Stimulated activated CD8-positive, alpha-beta memory T cell treated with anti-CD3 and anti-CD28 coated beads, Interleukin-15, amount 100 ng/mL, for 1 hour (primary cell): ENCODE measurements at regions not wholly inside any gene's neighbourhood (a gene's known extent, or its start where the extent isn't known, plus 50 kb on each side); places are given as distances from the start of the nearest gene placed in this dataset.

ENCODE experiments used
- DNase-seq: peaks from one replicate; pipeline ENCODE4 v3.0.0-alpha.2; 2020; ENCODE audit warnings: low read depth

DNA sequence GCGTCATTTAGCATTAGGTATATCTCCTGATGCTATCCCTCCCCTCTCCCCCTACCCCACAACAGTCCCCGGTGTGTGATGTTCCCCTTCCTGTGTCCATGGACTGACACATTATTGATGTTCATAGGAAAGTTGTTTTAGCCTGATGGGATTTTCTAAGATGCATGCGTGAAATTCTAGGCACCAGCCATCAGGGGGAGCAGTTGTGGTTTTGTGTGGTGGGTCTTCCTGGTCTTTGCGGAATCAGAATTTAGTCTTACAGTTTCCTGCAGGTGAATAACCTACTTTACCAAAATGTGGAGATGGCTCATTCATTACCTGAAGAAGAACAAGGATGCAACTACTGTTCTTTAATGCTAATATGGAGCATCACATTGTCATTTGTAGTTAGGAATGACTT, 455.0 kb upstream of the THBS1 start:
- DNase-seq, result no peak

DNA sequence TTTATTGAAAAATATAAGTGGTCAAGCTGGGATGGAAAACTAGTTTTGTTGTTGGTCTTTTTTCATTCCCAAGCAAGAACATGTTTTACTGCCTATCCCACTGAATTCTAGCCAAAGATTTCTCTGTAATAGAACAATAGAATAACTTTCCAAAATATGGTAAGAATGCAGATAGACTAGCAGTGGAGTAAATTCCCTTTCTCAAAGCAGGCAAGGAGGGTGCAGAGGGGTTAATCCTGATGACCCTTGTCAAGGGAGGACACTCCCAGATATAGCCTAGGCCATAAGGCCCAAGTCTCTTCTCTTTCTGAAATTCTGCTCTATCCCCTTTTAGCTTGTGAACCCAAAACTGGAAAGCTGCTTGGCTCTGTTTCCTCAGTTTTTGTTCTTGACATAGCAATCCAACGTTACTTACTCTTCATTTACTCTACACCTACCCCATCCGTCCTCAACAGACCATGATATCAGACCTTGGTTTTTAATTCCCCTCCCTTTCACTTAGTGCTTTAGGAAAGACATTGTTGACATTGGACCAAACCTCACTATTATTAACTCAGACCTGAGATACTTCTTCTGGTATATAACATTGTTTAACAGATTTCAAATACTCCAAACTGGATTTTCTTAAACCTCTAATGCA, 453.6 kb upstream of the THBS1 start:
- no peak for DNase-seq

DNA sequence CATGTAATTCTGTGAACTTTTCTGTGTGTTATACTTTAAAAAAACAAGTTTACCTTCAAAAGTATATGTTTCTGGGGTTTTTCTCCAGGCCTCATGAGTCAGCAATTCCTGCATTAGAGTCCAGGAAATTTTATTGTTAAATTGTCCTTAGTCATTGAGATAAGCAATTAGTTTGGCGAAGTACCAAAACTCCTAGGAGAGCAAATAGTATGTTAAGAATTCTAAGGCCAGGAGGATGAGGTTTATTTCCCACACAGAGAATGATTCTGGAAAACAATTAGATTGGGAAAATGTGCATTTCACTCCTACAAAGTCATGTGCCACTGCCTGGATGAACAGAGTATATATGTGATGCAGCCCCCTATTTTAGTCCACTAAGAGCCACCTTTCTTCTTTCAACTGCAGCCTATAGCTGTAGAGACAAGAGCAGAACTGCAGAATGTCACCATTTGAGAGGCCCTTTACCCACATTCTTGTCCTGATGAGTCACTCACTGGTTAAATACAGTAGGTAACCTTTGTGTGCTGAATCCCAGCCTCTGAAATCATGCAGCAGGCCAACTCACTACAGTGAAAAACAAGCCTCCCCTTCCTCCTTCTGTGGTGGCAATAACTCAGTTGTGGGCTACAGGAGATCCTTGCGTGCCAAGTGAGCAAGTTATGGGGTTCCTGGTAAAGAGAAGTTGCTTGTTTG, 452.8 kb upstream of the THBS1 start:
- no peak for DNase-seq

DNA sequence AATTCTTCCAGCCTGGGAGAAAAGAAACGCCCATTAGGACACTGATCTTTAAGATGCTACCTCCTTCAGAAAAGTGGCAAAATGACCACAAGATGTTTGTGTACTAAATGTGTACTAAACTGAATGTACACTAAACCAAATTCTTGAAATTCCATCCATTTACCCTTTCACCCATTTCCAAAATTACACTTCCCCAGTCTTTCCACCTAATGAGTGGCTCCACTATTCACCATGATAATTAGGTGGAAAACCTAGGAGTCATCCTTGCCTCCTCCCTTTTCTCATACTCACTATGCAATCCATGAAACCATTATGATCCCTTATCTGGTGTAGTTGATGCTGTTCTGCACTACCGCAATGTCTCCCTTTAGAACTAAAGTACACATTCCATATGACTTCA, 452.1 kb upstream of the THBS1 start:
- no peak for DNase-seq

DNA sequence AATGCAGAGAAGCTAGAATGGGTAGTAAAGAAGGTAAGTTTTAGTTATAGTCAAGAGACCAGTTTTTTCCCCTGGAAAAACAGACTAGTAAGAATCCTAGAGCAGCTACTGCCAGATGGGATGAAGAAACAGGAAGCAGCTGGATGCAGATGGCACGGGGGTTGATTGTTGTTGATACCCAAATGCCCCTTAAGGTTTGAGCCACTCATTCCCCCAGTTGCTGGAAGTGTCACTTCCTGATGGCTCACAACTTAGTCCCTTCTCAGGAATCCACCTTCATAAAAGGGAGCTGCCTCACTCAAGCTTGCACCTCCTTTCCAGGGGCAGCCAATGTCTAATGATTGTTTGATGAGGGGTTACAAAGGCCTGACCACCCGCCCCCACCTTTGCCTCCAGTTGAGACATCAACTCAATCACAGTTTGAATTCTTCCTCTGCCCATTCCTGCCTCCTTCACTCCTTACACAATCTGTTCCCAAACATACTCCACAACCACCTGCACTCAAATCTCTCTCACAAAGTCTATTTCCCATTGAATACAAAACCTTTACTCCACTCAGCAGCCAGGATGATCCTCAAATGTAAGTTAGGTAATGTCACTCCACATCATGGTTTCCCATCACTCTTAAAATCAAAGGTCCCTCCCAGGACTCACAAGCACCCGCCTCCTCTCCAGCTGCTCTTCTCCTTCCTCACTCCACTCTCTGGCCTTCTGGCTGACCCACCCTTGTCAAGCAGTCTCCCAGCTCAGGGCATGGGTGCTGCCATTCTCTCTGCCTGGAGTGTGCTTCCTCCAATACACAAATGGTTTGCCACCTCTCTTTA, 450.1 kb upstream of the THBS1 start:
- DNase-seq, result no peak

DNA sequence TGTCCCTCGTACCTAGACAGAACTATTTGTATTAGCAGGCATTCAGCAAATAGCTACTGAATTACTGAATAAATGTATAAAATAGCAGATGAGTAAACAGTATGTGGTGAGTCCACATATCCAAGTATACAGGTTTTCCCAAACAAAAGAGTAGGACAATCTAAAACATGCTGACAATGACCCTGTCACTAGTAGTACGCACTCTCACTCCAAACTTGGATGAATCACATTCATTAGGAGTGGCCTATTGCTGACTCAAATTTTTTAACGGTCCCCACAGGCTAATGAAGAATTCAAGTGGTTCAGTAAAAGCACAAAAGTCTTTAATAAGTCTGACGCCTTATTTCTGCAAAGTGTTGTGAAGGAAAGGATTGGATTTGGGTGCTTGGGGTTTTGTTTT, 449.3 kb upstream of the THBS1 start:
- DNase-seq, result no peak

DNA sequence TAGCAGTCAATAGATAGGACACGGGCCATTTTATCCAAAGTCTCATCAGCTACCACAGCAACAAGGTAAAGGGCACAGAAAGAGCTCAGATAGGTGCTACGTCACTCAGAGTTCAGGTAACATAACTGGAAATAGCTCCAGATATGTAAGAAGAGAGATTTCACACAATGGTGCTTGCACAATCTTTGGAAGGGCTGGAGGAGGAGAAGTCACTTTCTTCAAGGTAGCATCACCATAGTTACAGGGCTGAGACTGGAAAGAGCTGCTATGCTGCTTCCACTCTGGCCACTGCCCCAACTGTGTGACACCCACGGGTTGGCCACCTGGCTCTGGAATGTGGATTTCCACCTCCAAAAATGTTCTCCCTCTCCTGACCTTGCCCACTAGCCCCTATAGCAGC, 448.8 kb upstream of the THBS1 start:
- DNase-seq, result no peak

DNA sequence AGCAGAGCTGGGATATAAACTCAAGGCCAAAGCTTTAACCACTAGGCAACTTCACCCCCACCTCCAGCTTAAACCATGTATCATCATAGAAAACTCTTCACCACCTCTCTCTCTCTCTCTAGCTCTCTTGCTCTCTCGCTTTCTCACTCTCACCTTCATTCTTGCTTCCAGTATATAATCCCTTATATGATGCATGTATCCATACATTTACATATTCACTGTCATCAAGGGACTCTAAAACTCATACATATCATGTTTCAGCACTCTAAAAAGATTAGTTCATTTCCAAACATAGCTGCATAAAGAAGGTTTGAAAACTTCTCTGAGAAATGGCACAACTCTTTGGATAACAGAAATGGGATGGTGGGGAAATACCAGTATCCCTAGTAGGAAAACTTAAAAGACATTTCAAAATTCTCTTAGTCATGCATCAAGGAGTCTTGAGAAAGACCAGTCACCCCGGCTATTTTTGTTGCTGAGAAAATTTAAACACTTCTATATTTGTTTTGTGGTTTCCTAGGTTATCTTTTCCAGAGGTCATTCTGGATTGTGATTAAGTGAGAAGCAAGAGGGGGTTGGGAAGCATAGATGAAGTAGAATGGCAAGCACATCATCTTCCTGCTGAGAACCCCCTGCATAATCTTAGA, 447.8 kb upstream of the THBS1 start:
- no peak for DNase-seq

DNA sequence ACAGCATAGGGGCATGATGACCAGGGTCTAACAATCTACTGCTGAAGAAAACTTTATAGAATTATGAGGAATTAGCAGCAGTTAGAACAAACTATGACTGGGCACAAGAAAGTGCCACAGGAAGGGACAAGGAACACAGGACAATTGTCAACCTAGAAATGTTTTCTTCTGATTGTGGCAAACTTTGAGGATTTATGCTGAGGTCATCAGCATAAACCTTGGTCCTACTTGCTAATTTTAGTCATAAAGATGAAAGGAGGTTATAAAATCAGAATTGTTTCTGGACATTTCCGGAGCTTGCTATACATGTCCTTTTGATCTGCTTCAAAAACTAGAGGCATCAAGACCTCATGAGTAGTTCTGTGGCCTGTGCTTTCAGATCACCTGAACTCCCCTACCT, 446.6 kb upstream of the THBS1 start:
- DNase-seq, result no peak

DNA sequence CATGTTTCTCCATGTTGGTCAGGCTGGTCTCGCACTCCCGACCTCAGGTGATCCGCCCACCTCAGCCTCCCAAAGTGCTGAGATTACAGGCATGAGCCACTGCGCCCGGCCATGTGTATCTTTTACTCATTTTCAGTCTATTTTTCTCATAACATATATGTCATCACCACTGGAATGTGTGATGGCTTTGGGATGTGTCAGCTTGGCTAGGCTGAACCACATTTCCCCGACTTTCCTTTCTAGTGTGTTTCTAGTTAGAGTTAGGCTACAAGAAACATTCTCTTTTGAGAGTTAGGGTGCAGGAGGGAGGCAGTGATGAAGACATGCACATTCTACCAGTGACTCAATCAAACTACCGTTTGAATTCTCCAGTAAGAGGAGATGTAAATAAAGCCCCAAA, 444.9 kb upstream of the THBS1 start:
- no peak for DNase-seq

DNA sequence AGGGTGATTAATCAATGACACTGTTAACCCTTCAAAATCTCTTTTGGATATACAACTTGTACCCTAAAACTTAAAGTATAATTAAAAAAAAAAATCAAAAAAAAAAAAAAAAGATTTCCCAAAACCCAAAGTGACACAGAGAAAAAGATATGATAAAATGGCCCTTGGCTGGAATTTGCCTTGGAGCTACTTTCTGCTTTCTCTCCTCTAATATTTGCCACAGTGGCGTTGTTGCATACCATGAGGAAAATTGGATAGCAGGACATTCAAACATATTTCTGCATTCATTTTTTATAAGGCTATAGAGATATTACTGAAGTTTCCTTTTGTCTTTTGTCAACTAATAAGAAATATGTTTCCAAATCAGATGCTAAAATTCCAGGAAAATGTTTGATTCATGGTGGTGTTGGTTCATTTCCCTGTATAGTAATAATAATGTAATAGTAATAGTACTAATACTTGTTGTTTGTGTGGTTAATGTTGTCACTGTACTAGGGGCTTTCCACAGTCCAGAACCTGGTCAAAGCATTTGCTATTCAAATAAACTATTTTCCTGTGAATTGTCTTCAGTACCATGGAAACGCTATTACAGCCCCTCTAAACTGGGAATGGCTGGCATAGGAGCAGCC, 441.3 kb upstream of the THBS1 start:
- DNase-seq, result no peak

DNA sequence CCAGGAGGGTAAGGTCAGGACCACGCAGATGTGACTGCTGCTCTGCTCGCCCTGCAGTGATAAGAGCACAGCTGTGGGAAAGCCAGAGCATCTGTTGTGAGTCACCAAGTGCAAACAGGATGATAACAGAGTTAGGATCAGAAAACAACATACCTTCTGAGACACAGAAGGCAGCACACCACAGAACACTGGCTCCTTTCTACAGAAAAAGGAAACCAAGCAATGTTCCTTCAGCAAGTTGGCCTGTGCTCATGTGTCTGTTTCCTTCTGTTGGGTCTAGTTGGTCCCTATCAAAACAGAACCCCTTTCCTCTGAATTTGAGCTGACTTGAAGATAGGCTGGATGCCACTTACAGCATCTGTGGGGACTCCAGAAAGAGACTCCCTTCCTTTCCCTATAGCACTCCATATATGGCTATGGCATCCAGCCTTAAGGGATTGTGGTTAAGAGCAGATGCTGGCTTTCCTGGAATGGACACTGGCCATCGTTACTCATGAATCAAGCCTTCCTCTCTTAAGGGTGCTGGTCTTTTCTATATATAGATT, 440.7 kb upstream of the THBS1 start:
- no peak for DNase-seq

DNA sequence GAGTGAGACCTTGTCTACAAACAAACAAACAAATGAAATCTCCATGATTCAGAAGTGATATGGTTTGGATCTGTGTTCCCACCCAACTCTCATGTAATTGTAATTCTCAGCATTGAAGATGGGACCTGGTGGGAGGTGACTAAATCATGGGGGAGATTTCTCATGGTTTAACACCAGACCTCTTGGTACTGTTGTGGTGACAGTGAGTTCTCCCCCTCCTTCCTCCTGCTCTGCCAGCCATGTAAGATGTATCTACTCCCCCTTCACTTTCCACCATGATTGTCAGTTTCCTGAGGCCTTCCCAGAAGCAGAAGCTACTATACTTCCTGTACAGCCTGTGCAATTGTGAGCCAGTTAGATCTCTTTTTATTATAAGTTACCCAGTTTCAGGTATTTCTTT, 438.4 kb upstream of the THBS1 start:
- DNase-seq, result no peak

DNA sequence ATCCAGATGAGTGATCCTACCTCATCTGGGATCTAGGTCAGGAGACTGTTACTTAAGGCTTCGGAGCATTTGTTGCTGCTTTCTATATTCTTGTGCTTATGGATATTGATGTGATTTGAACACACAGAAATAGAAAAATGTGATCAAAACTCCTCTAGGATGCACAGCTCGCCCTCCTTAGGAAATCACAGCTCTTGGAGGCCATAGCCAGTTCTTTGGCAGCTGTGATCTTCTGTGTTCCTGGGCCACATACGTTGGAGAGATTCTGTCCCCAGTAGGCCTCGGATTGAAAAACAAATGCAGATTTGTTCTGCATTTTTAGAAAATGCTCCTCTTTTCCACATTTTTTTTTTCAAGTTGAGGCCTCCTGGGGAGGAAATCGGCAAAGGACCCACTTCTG, 437.4 kb upstream of the THBS1 start:
- no peak for DNase-seq

DNA sequence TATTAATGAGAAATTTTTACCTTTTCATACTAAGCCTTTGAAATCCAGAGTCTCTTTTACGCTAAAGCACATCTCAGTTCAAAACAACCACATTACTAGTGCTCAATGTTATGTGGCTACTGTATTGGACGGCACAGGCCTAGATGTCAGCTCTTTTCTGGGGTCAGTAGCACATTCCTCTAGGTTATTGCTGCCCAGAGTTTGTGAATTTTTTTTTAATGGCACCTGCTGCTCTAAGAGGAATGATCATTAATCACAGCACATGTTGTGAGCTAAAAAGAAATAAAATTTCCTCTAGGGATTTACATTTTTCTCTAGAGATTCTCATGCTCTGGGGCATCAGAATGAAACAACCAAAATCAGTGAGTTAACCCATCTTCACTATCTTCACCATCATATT, 436.8 kb upstream of the THBS1 start:
- DNase-seq, result no peak

DNA sequence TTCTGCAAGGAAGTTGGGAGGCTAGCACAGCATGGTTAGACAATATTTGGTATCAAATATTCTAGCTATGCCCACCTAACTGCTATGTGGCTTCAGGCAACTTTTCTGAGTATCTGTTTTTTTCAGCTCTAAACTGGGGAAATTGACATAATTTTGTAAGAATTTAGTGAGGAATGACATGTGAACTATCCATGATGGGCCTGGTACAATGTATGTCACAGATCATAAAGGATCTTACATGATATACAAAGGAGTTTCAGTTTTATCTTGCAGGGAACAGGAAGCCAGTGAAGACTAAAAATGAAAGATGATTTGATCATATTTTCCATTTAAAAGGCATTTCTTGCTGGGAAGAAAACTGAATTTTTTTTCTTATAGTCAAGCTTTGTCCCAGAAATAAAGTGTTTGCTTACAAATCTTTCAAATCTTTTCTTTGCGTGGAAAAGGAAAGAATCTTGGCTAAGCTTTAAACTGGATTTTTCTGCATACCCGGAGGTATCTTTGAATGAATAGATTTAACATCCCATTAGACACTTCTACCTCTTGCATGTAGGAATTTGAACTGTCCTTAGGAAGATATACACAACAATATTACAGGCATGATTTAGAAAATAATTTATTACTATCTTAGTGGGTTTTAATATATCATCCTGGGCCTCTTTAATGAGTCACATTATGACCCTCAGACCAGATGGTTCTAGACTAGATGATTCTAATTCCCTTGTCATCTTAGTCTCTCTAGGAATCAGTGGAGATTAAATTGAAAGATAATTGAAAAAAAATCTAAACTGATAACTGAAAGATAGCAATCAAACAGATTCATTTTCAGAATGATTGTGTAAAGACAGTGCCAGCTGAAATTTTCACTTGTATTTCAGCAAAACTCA, 436.0 kb upstream of the THBS1 start:
- no peak for DNase-seq

DNA sequence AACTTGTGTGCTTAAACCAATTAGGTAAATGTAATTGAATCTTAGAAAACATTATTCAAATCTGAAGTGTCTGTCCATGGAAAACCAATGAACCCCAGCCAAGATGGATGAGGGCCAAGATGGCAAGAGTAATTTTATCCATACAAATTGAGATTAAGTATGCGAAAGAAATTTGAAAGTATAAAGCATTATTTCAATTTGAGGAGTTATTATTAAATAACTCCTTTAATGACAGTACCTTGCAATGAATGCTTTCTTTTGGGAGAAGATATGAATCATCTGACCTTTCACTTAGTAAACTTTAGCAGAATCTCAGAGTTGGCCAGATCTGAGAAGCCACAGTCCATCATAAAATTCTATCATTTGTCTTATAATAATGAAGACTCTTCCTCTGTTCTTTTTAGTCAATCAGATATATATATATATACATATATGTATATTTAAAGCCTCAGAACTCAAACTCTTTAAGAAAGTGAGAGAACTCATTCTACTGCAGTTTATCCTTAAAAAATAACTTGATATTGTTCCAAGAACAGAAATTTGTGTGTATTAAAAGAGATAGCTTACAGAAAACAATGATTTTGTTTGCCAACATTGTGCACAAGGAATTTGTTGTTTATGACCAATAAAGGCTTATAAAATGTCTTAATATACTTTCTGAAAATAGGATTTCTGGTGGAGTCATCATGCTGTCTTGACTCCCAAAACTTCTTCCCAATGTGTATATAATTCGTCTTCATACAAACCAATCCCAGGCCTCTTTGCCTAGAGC, 434.8 kb upstream of the THBS1 start:
- no peak for DNase-seq

DNA sequence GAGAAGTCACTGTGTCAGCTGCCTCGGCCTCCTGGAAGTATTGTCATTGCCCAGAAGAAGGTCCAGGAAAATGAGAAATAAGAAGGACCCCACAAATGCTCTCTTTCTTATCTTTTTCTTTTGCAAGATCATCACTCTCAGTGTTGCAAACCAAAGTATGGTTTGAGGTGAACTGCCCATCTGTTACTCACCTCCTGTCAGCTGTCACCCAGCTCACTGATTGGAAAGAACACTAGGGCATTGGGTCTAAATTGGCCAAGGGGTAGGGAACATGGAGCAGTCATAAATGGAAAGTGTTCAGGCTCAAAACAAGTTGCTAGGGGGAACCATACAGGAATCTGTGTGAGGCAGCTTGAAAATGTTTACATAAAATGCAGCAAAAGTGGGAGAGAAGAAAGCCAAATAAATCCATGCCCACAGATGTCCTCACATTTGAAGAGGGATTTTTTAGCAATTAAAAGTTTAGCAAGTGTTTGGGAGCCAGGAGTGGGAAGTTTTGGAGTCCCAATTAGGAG, 431.2 kb upstream of the THBS1 start:
- DNase-seq, result no peak

DNA sequence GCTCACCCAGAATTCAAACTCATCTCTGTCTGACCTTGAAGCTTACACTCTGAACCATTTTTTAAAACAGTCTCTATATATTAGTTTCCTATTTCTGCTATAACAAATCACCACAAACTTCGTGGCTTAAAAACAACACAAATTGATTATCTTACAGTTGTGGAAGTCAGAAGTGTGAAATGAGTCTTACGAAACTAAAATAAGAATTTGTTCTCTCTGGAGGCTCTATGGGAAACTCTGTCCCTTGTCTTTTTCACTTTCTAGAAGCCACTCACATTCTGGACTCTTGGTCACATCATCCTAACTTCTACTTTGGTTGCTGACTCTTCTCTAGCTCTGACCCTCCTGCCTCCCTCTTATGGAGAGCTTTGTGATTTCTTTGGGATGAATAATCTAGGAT, 429.3 kb upstream of the THBS1 start:
- no peak for DNase-seq
